ENCODE measurements at regions not wholly inside any gene's neighbourhood (a gene's known extent, or its start where the extent isn't known, plus 50 kb on each side); places are given as distances from the start of the nearest gene placed in this dataset.
A peak's percentile ranks its signal among the peaks of the same experiment; 100 is the strongest.
"Not testable (repeated sequence)": the region's sequence is repeated elsewhere in the genome, so short reads cannot be mapped to it uniquely, and the experiment has no call there.

GRCh38 chr12:131422187-131422520, 288.7 kb upstream of the SFSWAP start:
- TF ChIP-seq POLR2A (IDR thresholded peaks at IDR 0.05): no peak
- TF ChIP-seq CTCF (IDR thresholded peaks at IDR 0.05): no peak
- H3K9me3 ChIP-seq: no peaks in the 10 kb centered on the region
- DNase-seq: no peak
- H3K36me3 ChIP-seq: no peaks in the 10 kb centered on the region
- no peak overlapping the region for H3K27ac ChIP-seq
- no peaks in the 10 kb centered on the region for H3K27me3 ChIP-seq
- WGBS, 2 donors: 85% methylated on average over 5 of the region's 5 CpGs
- H3K4me1 ChIP-seq: peaks cover 0 to 6% of the 10 kb centered on the region in 2 donors
- intact Hi-C loops (cut with DNase I): no loop called here
- H3K4me3 ChIP-seq (replicated peaks in 1 of 3): no peak overlapping the region

GRCh38 chr12:131422744-131423143, 288.1 kb upstream of the SFSWAP start:
- H3K27me3 ChIP-seq: no peaks in the 10 kb centered on the region
- no peaks in the 10 kb centered on the region for H3K9me3 ChIP-seq
- WGBS, 2 donors: 76 to 86% methylated on average over 9 of the region's 9 CpGs
- no peak overlapping the region for H3K27ac ChIP-seq
- intact Hi-C loops (cut with DNase I): no loop called here
- no peaks in the 10 kb centered on the region for H3K36me3 ChIP-seq
- DNase-seq: no peak
- peaks cover 0 to 6% of the 10 kb centered on the region in 2 donors for H3K4me1 ChIP-seq
- no peak overlapping the region for H3K4me3 ChIP-seq (replicated peaks in 1 of 3)
- TF ChIP-seq POLR2A (IDR thresholded peaks at IDR 0.05) (no peak), CTCF (IDR thresholded peaks at IDR 0.05) (no peak)

GRCh38 chr12:131424270-131424669, 286.6 kb upstream of the SFSWAP start:
- H3K27ac ChIP-seq: no peak overlapping the region

GRCh38 chr12:131425112-131426075, 285.5 kb upstream of the SFSWAP start:
- TF ChIP-seq CTCF (IDR thresholded peaks at IDR 0.05) (no peak), POLR2A (IDR thresholded peaks at IDR 0.05) (no peak)
- no peak for DNase-seq
- Histone ChIP-seq H3K36me3 (no peaks in the 10 kb centered on the region), H3K4me3 (replicated peaks in 1 of 3) (no peak overlapping the region), H3K27ac (no peak overlapping the region), H3K9me3 (no peaks in the 10 kb centered on the region), H3K4me1 (peaks cover 0 to 6% of the 10 kb centered on the region in 2 donors), H3K27me3 (no peaks in the 10 kb centered on the region)
- 86 to 90% methylated on average over 9 of the region's 9 CpGs for WGBS, 2 donors
- intact Hi-C loops (cut with DNase I): no loop called here

More at GRCh38 chr12:131424270-131424669, 286.6 kb upstream of the SFSWAP start:
- H3K4me1 ChIP-seq: peaks cover 0 to 6% of the 10 kb centered on the region in 2 donors
- H3K27me3 ChIP-seq: no peaks in the 10 kb centered on the region
- TF ChIP-seq CTCF (IDR thresholded peaks at IDR 0.05) (no peak), POLR2A (IDR thresholded peaks at IDR 0.05) (no peak)
- H3K9me3 ChIP-seq: no peaks in the 10 kb centered on the region
- H3K4me3 ChIP-seq (replicated peaks in 1 of 3): no peak overlapping the region
- intact Hi-C loops (cut with DNase I): no loop called here
- DNase-seq: no peak
- H3K36me3 ChIP-seq: no peaks in the 10 kb centered on the region

GRCh38 chr12:131428091-131428685, 282.7 kb upstream of the SFSWAP start:
- Histone ChIP-seq H3K4me1 (peaks cover 0 to 1% of the 10 kb centered on the region in 2 donors), H3K36me3 (no peaks in the 10 kb centered on the region), H3K4me3 (replicated peaks in 1 of 3) (no peak overlapping the region), H3K9me3 (no peaks in the 10 kb centered on the region), H3K27me3 (no peaks in the 10 kb centered on the region), H3K27ac (peak overlapping the region in 1 of 3 donors; percentile 63)
- DNase-seq: no peak
- intact Hi-C loops (cut with DNase I): no loop called here
- 64 to 79% methylated on average over 10 to 13 of the region's 14 CpGs for WGBS, 2 donors
- TF ChIP-seq POLR2A (IDR thresholded peaks at IDR 0.05) (no peak), CTCF (IDR thresholded peaks at IDR 0.05) (no peak)

- DNase-seq: peak; percentile 36 to 50
- H3K27ac ChIP-seq; H3K4me1 ChIP-seq; intact Hi-C loops (cut with DNase I); H3K27me3 ChIP-seq; H3K9me3 ChIP-seq; H3K4me3 ChIP-seq (replicated peaks in 1 of 3); H3K36me3 ChIP-seq: not testable (repeated sequence)
- WGBS, 2 donors: 12% methylated on average over 3 of the region's 8 CpGs; no CpG with 5 or more reads in 1 of the 2 donors
These were observed 281.7 kb upstream of the SFSWAP start for GRCh38 chr12:131429221-131429620.

- H3K36me3 ChIP-seq; H3K9me3 ChIP-seq; H3K4me1 ChIP-seq; H3K27ac ChIP-seq; intact Hi-C loops (cut with DNase I); H3K4me3 ChIP-seq (replicated peaks in 1 of 3); H3K27me3 ChIP-seq; DNase-seq: not testable (repeated sequence)
- 27 to 38% methylated on average over 7 of the region's 8 CpGs for WGBS, 2 donors
These were observed 281.2 kb upstream of the SFSWAP start for GRCh38 chr12:131429697-131430096.
